Fibroblast of peridontal ligament (primary cell): ENCODE measurements at regions not wholly inside any gene's neighbourhood (a gene's known extent, or its start where the extent isn't known, plus 50 kb on each side); places are given as distances from the start of the nearest gene placed in this dataset.

Experiments used
- DNase-seq: peaks from one replicate; pipeline ENCODE4 v3.0.0-alpha.2; 2010; ENCODE audit errors: extremely low read depth

- no peak for DNase-seq
These were observed 283.9 kb downstream of the KLF12 start for GRCh38 chr13:73850104-73850873.

GRCh38 chr13:73849292-73849691 lies 284.9 kb downstream of the KLF12 start:
- DNase-seq: peak; percentile 67

DNA sequence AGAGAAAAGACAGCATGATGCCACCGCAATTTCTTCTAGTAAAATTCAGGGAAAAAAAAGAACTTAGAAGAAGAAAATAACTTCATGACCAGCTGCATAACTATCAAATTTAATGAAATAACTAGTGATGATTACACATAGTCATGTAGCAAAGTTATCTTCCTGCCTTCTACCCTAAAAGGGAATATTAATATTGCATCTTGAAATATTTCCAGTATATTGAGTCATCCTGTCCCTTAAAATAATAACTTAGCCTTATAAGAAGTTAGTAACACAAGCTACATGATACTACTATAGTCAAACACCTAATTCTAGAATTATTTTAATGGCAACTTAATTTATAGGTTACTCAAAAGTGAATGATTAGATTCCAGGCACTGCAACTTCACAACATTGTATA lies 289.2 kb downstream of the KLF12 start:
- DNase-seq: no peak

DNA sequence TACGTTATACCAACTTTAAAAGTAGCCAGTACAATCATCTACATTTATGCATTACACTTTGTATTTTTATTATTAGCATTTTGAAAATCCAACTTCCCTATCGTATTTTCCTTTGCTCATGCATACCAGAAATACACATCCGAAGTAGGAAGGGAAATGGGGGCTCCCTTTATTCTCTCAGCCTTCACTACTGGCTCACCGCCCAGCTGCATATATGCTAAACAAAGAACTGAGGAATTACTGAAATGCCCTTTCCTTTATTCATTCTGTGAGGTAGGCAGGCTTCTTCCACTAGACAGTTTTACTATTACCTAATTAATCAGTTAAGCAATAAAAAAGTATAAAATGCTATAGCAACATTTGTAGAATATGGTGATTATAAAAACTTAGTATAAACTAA lies 291.6 kb downstream of the KLF12 start:
- DNase-seq: no peak

GRCh38 chr13:73842184-73842583 lies 292.0 kb downstream of the KLF12 start:
- DNase-seq: no peak

GRCh38 chr13:73837147-73837546 lies 297.1 kb downstream of the KLF12 start:
- no peak for DNase-seq

- peak; percentile 73 for DNase-seq
These were observed 299.0 kb downstream of the KLF12 start for GRCh38 chr13:73835138-73835721.

DNA sequence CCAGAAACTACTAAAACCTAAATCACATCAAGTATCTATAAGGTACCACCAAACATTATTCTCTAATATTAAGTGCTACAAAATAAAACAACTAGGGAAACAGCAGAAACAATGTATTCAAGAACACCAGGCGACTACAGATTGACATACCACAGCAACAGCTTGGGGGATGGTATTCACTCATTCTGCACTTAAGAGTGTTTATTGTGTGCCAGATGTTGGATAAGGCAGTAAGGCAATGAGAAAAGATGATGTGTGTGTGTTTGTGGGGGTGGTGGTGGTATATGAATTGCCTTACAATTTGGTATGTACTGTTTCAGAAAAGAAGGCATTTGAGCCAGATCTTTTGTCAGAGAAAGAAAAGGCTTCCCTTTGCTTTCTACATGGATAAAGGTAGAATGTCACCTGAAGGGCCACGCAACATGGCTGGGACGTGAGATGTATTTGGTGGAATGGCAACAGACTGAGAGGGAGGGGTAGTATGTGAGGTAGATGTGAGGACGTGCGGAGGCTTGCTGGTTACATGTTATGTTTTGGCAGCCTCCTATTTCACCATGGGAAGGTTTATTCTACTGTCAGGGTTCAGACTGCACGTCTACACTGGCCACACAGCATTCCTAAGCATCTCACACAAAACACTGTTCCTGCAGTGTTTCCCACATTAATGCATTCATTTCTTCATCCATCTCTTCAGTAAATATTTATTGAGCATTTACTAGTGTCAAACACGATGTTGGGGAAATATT lies 300.7 kb downstream of the KLF12 start:
- peak; percentile 37 for DNase-seq

DNA sequence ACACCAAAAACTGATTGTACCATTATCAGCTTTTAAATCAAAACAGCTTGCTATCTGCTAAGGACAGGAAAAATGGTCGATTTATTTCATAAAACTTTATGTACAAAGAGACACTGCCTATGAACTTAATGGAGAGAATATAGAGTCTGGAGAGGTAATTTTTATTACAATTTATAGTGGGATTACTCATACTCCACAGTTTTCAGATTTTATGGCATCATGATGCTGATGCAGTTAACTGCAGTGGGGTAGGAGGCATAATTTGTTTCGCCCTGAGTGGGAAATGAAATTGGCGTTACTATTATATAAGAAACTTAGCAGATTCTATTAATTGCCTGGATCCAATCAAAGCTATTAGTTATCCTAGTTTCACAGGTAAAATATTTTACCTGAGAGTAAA lies 301.4 kb downstream of the KLF12 start:
- no peak for DNase-seq

DNA sequence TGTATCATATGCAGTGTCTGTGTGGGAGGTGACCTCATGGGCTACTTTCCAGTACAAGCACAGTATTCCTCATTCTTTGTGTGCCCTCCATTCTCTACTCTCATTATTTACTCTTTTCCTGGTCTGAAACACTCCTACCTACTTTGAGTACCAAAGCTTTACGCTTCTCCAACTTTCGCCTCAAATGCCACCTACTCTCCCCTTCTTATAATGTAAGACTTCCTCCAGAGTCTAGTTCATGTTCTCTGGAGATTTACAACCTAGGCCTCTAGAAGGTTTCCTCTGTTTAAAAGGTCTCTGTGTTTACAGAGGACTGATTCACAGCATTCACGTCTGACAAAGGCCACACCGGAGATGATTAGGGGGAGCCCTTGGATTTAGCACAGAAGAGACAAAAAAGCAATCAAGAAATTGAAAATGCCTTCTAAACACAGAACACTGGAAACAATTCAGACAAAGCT lies 302.0 kb downstream of the KLF12 start:
- DNase-seq: no peak

DNA sequence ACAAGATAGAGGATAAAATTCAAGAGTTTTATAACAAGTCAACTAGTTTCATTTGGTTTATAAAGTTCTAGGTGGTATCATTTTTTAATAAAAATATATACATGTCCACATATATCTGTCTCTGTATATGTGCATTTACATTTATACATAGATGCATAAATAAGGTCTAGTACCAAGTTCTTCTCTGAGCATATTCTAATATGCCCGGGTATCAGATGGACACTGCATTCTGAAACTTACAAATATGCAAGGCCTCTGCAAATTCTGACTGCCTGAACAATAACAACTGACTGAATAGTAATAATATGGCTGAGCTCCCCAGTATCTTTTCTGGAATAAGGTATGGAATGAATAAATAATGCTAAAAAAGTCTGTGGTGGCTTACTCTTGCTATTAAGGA lies 304.8 kb downstream of the KLF12 start:
- no peak for DNase-seq

DNA sequence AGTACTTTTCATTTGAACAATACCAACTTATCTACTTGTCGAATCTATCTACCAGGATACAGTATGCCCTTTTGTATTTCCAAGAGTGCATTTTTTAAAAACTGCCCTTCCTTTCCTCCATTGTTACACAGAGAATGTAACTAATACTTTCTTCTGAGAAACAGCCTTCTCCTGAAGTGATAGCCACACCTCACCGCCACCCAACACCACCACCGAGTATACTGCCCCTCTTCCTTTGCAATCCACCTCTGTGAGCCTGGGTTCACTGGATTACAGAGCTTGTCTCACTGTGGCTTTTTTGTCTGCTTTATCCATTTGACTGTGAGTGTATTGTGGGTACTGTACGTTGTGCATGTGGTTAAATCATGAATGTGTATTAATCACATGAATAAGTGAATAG lies 305.4 kb downstream of the KLF12 start:
- DNase-seq: no peak

GRCh38 chr13:73827434-73827833 lies 306.8 kb downstream of the KLF12 start:
- no peak for DNase-seq

DNA sequence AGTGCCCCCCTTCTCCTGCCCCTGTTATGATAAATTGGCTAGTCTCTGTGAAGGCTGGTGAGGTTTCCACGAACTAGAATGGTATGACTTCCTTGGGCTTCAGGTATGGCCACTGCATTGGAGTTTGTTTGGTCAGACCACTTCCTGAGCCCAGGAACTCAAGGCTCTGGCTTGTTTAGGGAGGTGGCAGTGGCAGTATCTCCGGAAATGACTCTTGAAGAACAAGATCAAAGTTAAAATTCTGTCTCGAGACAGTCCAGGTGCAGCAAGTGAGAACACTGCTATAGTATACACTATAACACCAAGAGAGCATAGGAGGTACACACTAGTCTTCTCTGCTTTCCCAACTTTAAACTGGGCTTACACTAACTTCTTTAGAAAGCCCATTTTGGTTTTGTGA lies 309.1 kb downstream of the KLF12 start:
- DNase-seq: no peak

DNA sequence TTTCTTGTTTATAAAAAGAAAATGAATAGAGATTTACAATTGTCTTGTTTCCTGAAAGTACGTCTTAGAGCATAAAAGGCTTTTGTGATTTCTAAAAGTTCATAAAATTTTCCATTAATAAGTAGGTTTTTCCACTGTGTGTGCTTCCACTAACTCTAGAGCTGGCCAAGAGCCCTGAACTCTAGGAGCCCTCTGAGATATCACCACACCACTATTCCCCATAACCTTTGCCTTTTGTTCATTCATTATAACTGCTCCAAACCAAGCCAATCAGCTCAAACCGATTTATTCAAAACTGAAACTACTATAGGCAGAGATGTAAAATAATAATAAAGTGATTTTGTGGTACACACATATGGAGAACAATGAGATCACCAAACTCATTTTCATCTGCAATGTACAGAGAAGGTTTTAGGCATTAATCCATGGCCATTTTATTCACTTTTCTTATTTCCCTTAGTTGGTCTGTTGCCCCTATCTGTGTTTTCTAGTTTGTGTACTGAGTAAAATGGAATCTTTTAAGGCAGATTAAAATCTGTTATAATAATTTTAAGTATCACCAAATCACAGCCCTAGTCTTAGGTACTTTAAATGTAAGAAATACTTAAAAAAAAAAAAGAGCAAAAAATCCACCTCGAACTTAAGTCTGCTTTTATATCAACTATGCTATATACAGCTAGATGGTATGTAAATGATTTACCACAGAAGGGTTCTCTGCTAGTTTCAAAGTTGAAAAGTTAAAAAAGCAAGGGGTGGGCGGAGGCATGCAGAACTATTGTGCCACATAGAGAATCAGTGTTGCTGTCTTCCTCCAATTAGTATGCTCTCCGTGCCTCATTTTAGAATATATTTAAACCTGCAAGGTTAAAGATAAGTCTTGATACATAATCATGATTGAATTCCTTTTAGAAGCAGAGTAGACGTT lies 311.3 kb downstream of the KLF12 start:
- DNase-seq: no peak

- no peak for DNase-seq
These were observed 313.5 kb downstream of the KLF12 start for GRCh38 chr13:73820688-73821087.

GRCh38 chr13:73820285-73820684 lies 313.9 kb downstream of the KLF12 start:
- DNase-seq: no peak

- DNase-seq: no peak
These were observed 314.5 kb downstream of the KLF12 start for GRCh38 chr13:73819711-73820110.

DNA sequence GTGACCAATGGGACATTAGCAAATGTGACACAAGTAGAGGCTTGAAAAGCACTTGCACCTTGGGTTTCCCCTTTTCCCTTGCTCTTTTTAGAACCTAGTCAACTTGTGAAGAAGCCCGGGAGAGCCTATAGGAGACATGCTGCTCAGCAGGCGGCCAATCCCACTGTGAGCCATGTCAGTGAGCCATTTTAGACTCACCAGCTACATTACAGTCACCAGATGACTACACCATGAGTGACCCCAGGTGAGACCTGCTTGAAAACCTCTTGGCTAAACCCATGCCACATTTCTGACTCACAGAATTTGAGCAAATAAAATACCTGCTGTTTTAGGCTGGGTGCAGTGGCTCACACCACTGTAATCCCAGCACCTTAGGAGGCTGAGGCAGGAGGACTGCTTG lies 317.5 kb downstream of the KLF12 start:
- DNase-seq: no peak

GRCh38 chr13:73815796-73816195 lies 318.4 kb downstream of the KLF12 start:
- no peak for DNase-seq

- peak; percentile 41 for DNase-seq
These were observed 323.6 kb downstream of the KLF12 start for GRCh38 chr13:73810647-73811046.

DNA sequence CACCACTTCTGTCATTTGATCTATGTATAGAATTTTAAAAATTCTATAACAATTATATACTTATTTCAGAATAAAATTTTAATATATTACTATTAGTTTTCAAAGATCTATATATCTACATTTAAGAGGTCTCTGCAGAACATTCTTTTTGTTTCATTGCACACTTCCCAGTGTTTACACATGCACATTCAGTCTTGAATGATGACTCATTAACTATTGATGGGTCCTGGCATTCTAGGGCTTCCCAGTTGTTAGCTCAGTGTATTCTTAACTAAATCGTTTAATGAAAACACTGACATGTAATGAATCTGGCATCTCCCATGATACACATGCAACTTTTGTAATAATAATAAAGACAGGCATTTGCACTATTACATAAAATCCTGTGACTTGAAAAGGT lies 324.6 kb downstream of the KLF12 start:
- DNase-seq: peak; percentile 61
